Natural killer cell (primary cell): ENCODE measurements at regions not wholly inside any gene's neighbourhood (a gene's known extent, or its start where the extent isn't known, plus 50 kb on each side); places are given as distances from the start of the nearest gene placed in this dataset.

ENCODE experiments used
- ATAC-seq, 3 donors: fragments of 150-1000 bp in 2 of 3; fragments of 200-7000 bp in 1 of 3; cut with Tn5 transposase; 1 replicate in 1 of 3; 2 replicates in 2 of 3; pipeline ENCODE4 v1.10.0; 2021; ENCODE audit warnings: mild to moderate bottlenecking in 2 of 3, moderate library complexity in 2 of 3
- DNase-seq, 2 donors: peaks; one replicate each; pipeline versions ENCODE4 v3.0.0 to v3.0.0-alpha.2; 2013 to 2021; ENCODE audit warnings: mixed read lengths in 1 of 2
- H3K27ac ChIP-seq: one replicate; pipeline ENCODE4 v1.5.1; 2013; ENCODE audit warnings: mild to moderate bottlenecking, low read length
- H3K27me3 ChIP-seq: one replicate; pipeline ENCODE4 v1.6.1; 2013; ENCODE audit warnings: low read length; ENCODE audit not compliant: control insufficient read depth, insufficient read depth
- H3K36me3 ChIP-seq: one replicate; pipeline ENCODE4 v1.6.1; 2013; ENCODE audit warnings: low read length; ENCODE audit not compliant: control insufficient read depth, insufficient read depth
- H3K4me1 ChIP-seq: one replicate; pipeline ENCODE4 v1.6.1; 2013; ENCODE audit warnings: low read length; ENCODE audit not compliant: control insufficient read depth, insufficient read depth
- H3K4me3 ChIP-seq: one replicate; pipeline ENCODE4 v1.5.1; 2013; ENCODE audit warnings: low read length
- H3K9me3 ChIP-seq: one replicate; pipeline ENCODE4 v1.6.1; 2013; ENCODE audit warnings: low read length; ENCODE audit not compliant: control insufficient read depth, insufficient read depth
- H3K27ac Mint-ChIP-seq, 2 donors: one replicate each; pipeline ENCODE4 v1.8.0; 2022; ENCODE audit warnings: mild to moderate bottlenecking in 2 of 2, mixed read lengths in 2 of 2, moderate library complexity in 1 of 2
- H3K27me3 Mint-ChIP-seq, 2 donors: one replicate each; pipeline ENCODE4 v1.8.0; 2022; ENCODE audit warnings: low read depth in 2 of 2, mixed read lengths in 2 of 2
- H3K36me3 Mint-ChIP-seq: one replicate; pipeline ENCODE4 v1.8.0; 2022; ENCODE audit warnings: mixed read lengths
- H3K4me1 Mint-ChIP-seq, 2 donors: one replicate each; pipeline ENCODE4 v1.8.0; 2022; ENCODE audit warnings: mixed read lengths in 2 of 2
- H3K4me3 Mint-ChIP-seq: one replicate; pipeline ENCODE4 v1.8.0; 2022; ENCODE audit warnings: mild to moderate bottlenecking, moderate library complexity, mixed read lengths
- H3K9me3 Mint-ChIP-seq, 2 donors: one replicate each; pipeline ENCODE4 v1.8.0; 2022; ENCODE audit warnings: mixed read lengths in 2 of 2
- CTCF ChIP-seq: fragments of 200-600 bp; IDR thresholded peaks from one replicate; pipeline ENCODE4 v1.8.0; 2022; ENCODE audit warnings: antibody characterized with exemption
- WGBS: methylation state at CpG from one replicate; pipeline ENCODE4 v1.1.7; 2013; ENCODE audit warnings: missing lambda C conversion rate; ENCODE audit not compliant: insufficient coverage; 5-methylcytosine and 5-hydroxymethylcytosine counted together
- intact Hi-C: fragments of 100-400 bp; cut with micrococcal nuclease; formaldehyde crosslinking; loops from one replicate; pipeline ENCODE4 v1.14.2; 2022

GRCh38 chr2:6073191-6074088 lies 381.3 kb downstream of the SOX11 start:
- Histone ChIP-seq H3K4me3 (no peak overlapping the region), H3K9me3 (no peaks in the 10 kb centered on the region), H3K4me1 (no peaks in the 10 kb centered on the region), H3K27ac (no peak overlapping the region), H3K27me3 (no peaks in the 10 kb centered on the region), H3K36me3 (no peaks in the 10 kb centered on the region)
- no peaks in the 10 kb centered on the region for H3K36me3 Mint-ChIP-seq
- H3K27me3 Mint-ChIP-seq, result no peaks in the 10 kb centered on the region
- H3K27ac Mint-ChIP-seq, result no peak overlapping the region
- ATAC-seq (no peak), DNase-seq (no peak)
- peaks cover 0 to 3% of the 10 kb centered on the region in 2 donors for H3K9me3 Mint-ChIP-seq
- no peak overlapping the region for H3K4me3 Mint-ChIP-seq
- no peak for TF ChIP-seq CTCF
- intact Hi-C loops, result no loop called here
- WGBS, result 85% methylated on average over 9 of the region's 11 CpGs
- H3K4me1 Mint-ChIP-seq, result no peaks in the 10 kb centered on the region

GRCh38 chr2:6074089-6074643 lies 382.0 kb downstream of the SOX11 start:
- no peak for TF ChIP-seq CTCF
- Mint-ChIP-seq H3K27ac (no peak overlapping the region), H3K4me1 (no peaks in the 10 kb centered on the region), H3K36me3 (no peaks in the 10 kb centered on the region), H3K27me3 (no peaks in the 10 kb centered on the region), H3K9me3 (peaks cover 3 to 5% of the 10 kb centered on the region in 2 donors), H3K4me3 (no peak overlapping the region)
- DNase-seq (no peak), ATAC-seq (no peak)
- Histone ChIP-seq H3K36me3 (no peaks in the 10 kb centered on the region), H3K9me3 (no peaks in the 10 kb centered on the region), H3K27ac (no peak overlapping the region), H3K4me1 (no peaks in the 10 kb centered on the region), H3K4me3 (no peak overlapping the region), H3K27me3 (no peaks in the 10 kb centered on the region)
- intact Hi-C loops, result no loop called here
- WGBS, result 76% methylated on average over 7 of the region's 9 CpGs

- H3K4me1 Mint-ChIP-seq, result no peaks in the 10 kb centered on the region
- TF ChIP-seq CTCF, result no peak
- WGBS, result 81% methylated on average over 2 of the region's 2 CpGs
- intact Hi-C loops, result no loop called here
- no peaks in the 10 kb centered on the region for H3K9me3 ChIP-seq
- no peak overlapping the region for H3K27ac ChIP-seq
- no peaks in the 10 kb centered on the region for H3K36me3 ChIP-seq
- no peak overlapping the region for H3K4me3 ChIP-seq
- peaks cover 2 to 10% of the 10 kb centered on the region in 2 donors for H3K9me3 Mint-ChIP-seq
- H3K4me3 Mint-ChIP-seq, result no peak overlapping the region
- H3K4me1 ChIP-seq, result no peaks in the 10 kb centered on the region
- H3K27me3 ChIP-seq, result no peaks in the 10 kb centered on the region
- no peaks in the 10 kb centered on the region for H3K36me3 Mint-ChIP-seq
- H3K27me3 Mint-ChIP-seq, result no peaks in the 10 kb centered on the region
- no peak for DNase-seq
- ATAC-seq, result no peak
- no peak overlapping the region for H3K27ac Mint-ChIP-seq
These were observed 385.4 kb downstream of the SOX11 start for GRCh38 chr2:6077585-6077984.
